Keratinocyte (primary cell): ENCODE measurements at regions not wholly inside any gene's neighbourhood (a gene's known extent, or its start where the extent isn't known, plus 50 kb on each side); places are given as distances from the start of the nearest gene placed in this dataset.

Experiments
- DNase-seq: peaks from one replicate; pipeline ENCODE4 v3.0.0-alpha.2; 2011; ENCODE audit warnings: low read depth, missing footprints, low spot score
- FAIRE-seq: peaks from 2 replicates; lab custom pipeline; 2011; peaks lifted over from hg19 to GRCh38; lab: Jason Lieb, UNC
- H2AFZ ChIP-seq: 2 replicates; pipeline ENCODE4 v1.6.0; 2012; ENCODE audit warnings: low read length, control low read depth, inconsistent platforms; ENCODE audit not compliant: control insufficient read depth
- H3K27ac ChIP-seq: 2 replicates; pipeline ENCODE4 v1.5.1; 2011; ENCODE audit warnings: low read length; ENCODE audit not compliant: control insufficient read depth, insufficient read depth
- H3K27me3 ChIP-seq: 3 replicates; pipeline ENCODE4 v1.6.0; 2011; ENCODE audit warnings: low read length; ENCODE audit not compliant: control insufficient read depth, insufficient read depth; ENCODE audit errors: extremely low read depth
- H3K36me3 ChIP-seq, 2 experiments: 2 replicates in 1 of 2; 3 replicates in 1 of 2; pipeline ENCODE4 v1.5.1; 2011; ENCODE audit warnings: low read length in 2 of 2, mild to moderate bottlenecking in 1 of 2; ENCODE audit not compliant: control insufficient read depth in 2 of 2, insufficient read depth in 2 of 2; ENCODE audit errors: extremely low read depth in 1 of 2
- H3K4me1 ChIP-seq: 3 replicates; pipeline ENCODE4 v1.5.1; 2011; ENCODE audit warnings: low read length; ENCODE audit not compliant: control insufficient read depth, insufficient read depth; ENCODE audit errors: extremely low read depth
- H3K4me2 ChIP-seq: 3 replicates; pipeline ENCODE4 v1.6.0; 2011; ENCODE audit warnings: low read depth, low read length; ENCODE audit not compliant: control insufficient read depth, insufficient read depth; ENCODE audit errors: extremely low read depth
- H3K4me3 ChIP-seq, 3 experiments: fragments of 200-600 bp in 1 of 3; sonication (generic) in 1 of 3; 2 replicates in 2 of 3; 3 replicates in 1 of 3; pipeline ENCODE4 v1.5.1; 2011 to 2016; ENCODE audit warnings: low read length in 3 of 3, mild to moderate bottlenecking in 3 of 3, control low read depth in 2 of 3, inconsistent platforms in 1 of 3, low read depth in 1 of 3, mixed read lengths in 1 of 3, mixed run types in 1 of 3, moderate library complexity in 1 of 3; ENCODE audit not compliant: control insufficient read depth in 2 of 3, insufficient read depth in 2 of 3; ENCODE audit errors: extremely low read depth in 1 of 3
- H3K79me2 ChIP-seq: 2 replicates; pipeline ENCODE4 v1.6.0; 2012; ENCODE audit warnings: low read length; ENCODE audit not compliant: control insufficient read depth, insufficient read depth
- H3K9ac ChIP-seq: 3 replicates; pipeline ENCODE4 v1.6.0; 2011; ENCODE audit warnings: low read length; ENCODE audit not compliant: control insufficient read depth, insufficient read depth; ENCODE audit errors: extremely low read depth
- H3K9me1 ChIP-seq: 3 replicates; pipeline ENCODE4 v1.6.0; 2011; ENCODE audit warnings: low read length; ENCODE audit not compliant: control insufficient read depth, insufficient read depth; ENCODE audit errors: extremely low read depth
- H3K9me3 ChIP-seq: 2 replicates; pipeline ENCODE4 v1.5.1; 2012; ENCODE audit warnings: low read depth, low read length; ENCODE audit not compliant: control insufficient read depth
- H4K20me1 ChIP-seq: 3 replicates; pipeline ENCODE4 v1.6.0; 2011; ENCODE audit warnings: low read length; ENCODE audit not compliant: control insufficient read depth, insufficient read depth; ENCODE audit errors: extremely low read depth
- CTCF ChIP-seq, 3 experiments: IDR thresholded peaks in 1 of 3; conservative IDR thresholded peaks in 1 of 3; optimal IDR thresholded peaks in 1 of 3; 2 replicates in 2 of 3; 3 replicates in 1 of 3; pipeline versions ENCODE3 to v1.5.1; 2011; ENCODE audit warnings: low read length in 3 of 3, mild to moderate bottlenecking in 3 of 3, moderate library complexity in 2 of 3, control low read depth in 1 of 3, inconsistent platforms in 1 of 3; ENCODE audit not compliant: insufficient read depth in 2 of 3; ENCODE audit errors: extremely low read depth in 1 of 3
- EZH2 ChIP-seq: IDR thresholded peaks from one replicate; pipeline ENCODE4 v1.6.1; 2012; ENCODE audit warnings: inconsistent platforms, mild to moderate bottlenecking, low read length, moderate library complexity
- dilution Hi-C: fragments of 300-500 bp; cut with MboI; formaldehyde crosslinking; loops from one replicate; pipeline ENCODE4 v1.7.0; 2020; ENCODE audit warnings: low sequenced_read_pairs; ENCODE audit not compliant: extremely low pct_ligation_motif_present

- Histone ChIP-seq H3K9me1 (no peaks in the 10 kb centered on the region), H3K27me3 (no peaks in the 10 kb centered on the region), H3K4me3 (no peak overlapping the region), H3K9me3 (no peaks in the 10 kb centered on the region), H4K20me1 (no peaks in the 10 kb centered on the region), H2AFZ (no peak overlapping the region), H3K79me2 (no peaks in the 10 kb centered on the region), H3K4me1 (peaks cover 9% of the 10 kb centered on the region), H3K36me3 (no peaks in the 10 kb centered on the region), H3K9ac (no peak overlapping the region), H3K27ac (no peak overlapping the region), H3K4me2 (no peak overlapping the region)
- no peak for TF ChIP-seq CTCF (optimal IDR thresholded peaks at IDR 0.05 in 1 of 3, IDR thresholded peaks at IDR 0.05 in 1 of 3, conservative IDR thresholded peaks at IDR 0.05 in 1 of 3; ENCODE audit: extremely low read depth in 1 of 3, insufficient read depth in 2 of 3, low read length in 3 of 3)
- no peak for TF ChIP-seq EZH2
- dilution Hi-C loops = no loop called here
- no peak for FAIRE-seq
- DNase-seq = no peak
These were observed 87.0 kb upstream of the ADGRF1 start for GRCh38 chr6:47129129-47129528.

- FAIRE-seq = peak; percentile 44
- no peak for TF ChIP-seq EZH2
- TF ChIP-seq CTCF (optimal IDR thresholded peaks at IDR 0.05 in 1 of 3, IDR thresholded peaks at IDR 0.05 in 1 of 3, conservative IDR thresholded peaks at IDR 0.05 in 1 of 3; ENCODE audit: extremely low read depth in 1 of 3, insufficient read depth in 2 of 3, low read length in 3 of 3) = no peak
- Histone ChIP-seq H2AFZ (no peak overlapping the region), H3K9me1 (no peaks in the 10 kb centered on the region), H3K27ac (no peak overlapping the region), H3K9me3 (no peaks in the 10 kb centered on the region), H3K4me2 (no peak overlapping the region), H3K27me3 (no peaks in the 10 kb centered on the region), H3K79me2 (no peaks in the 10 kb centered on the region), H3K9ac (no peak overlapping the region), H3K4me3 (no peak overlapping the region), H3K36me3 (no peaks in the 10 kb centered on the region), H4K20me1 (no peaks in the 10 kb centered on the region), H3K4me1 (peaks cover 9% of the 10 kb centered on the region)
- dilution Hi-C loops = no loop called here
- DNase-seq = no peak
These were observed 84.7 kb upstream of the ADGRF1 start for GRCh38 chr6:47126647-47127391.
